NCI-H345 treated with DMSO at 0.1 percent for 48 hours (cell line): ENCODE measurements at regions not wholly inside any gene's neighbourhood (a gene's known extent, or its start where the extent isn't known, plus 50 kb on each side); places are given as distances from the start of the nearest gene placed in this dataset.
"Not testable (repeated sequence)": the region's sequence is repeated elsewhere in the genome, so short reads cannot be mapped to it uniquely, and the experiment has no call there.

Experiments
- DNase-seq: peaks from one replicate; lab custom pipeline; 2025; ENCODE audit not compliant: unreplicated experiment; lab: John Stamatoyannopoulos, UW

DNA sequence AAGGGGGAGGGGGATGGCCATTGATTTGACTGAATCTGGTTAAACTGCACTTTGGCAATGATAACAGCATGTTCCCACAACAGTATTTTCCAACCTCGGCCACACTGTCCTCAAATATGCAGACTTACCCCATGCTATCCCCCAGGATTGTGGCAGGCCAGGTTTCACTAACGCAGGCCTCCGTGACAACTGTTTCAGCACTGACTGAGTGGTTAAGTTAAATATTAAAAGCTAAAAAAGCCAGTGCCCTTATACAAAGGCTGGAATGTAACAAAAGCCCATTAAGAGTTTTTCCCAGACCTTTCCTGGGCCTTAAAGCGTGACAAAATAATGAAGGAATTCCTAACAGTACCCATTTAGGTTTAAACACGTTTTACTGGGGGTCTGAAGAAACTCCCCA lies 202.9 kb downstream of the USP25 start:
- no peak for DNase-seq

DNA sequence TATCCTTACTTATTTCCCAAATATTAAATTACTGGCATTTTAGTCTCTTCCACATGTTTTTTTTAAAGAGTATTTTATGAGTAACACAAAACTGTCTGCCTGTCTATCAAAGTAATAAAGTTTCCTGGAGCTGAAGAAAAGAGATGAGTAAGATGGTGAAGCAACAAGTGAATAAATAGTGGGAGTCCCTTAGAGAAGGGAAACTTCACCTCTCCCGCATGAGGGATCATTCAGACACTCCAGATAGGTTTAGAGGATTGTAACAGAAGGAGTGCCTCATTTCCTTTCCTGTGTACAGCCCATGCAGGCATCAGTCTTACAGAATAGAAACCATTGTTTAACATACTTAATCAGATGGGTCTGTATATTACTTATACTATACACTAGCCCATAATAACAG lies 205.7 kb downstream of the USP25 start:
- no peak for DNase-seq

DNA sequence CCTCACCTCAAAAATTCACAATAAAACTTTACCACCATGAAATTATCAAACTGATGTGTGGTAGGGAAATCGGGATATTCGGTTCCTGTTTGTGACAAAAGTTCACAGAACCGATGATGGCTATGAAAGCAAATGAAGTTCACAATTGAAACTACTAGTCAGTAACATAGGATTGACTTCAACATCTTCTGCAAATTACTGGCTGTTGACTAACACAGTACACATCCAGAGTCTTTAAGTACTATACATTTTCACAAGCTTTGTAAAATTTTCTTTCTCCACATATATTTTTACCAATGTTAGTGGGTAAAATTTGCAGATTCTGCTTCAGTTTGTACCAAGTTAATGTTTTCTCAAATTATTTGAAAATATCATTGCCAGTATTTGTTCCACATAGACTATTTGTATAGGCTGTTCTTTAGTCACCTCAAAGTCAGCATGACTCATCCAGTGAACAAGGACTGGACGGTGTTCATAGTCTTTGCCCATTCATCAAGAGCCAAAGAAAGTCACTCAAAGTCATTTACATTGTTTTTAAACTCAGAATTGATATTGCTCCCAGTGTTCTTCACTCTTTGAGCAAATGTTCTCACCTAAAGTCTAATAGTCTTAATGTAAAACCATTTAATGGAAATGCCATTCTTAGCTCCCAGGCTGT lies 213.4 kb downstream of the USP25 start:
- no peak for DNase-seq

DNA sequence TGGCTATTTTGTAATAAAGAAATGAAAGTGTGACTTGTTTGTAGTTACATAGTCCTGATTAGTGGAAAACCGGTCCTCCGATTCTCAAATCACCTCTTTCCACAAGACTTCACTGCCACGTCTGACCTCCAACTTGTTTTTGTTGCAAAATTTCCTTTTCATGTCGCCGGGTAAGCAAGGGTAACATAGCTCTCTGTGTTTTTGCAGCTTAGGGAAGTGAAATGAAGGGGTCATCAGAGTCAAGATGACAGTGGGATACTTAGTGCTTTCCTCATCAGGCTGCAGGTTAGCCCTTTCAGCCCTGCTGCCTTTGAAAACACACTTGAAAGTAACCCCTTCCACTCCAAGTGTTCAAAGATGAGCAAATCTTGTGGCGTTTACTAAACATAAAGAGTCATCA lies 217.9 kb downstream of the USP25 start:
- no peak for DNase-seq

DNA sequence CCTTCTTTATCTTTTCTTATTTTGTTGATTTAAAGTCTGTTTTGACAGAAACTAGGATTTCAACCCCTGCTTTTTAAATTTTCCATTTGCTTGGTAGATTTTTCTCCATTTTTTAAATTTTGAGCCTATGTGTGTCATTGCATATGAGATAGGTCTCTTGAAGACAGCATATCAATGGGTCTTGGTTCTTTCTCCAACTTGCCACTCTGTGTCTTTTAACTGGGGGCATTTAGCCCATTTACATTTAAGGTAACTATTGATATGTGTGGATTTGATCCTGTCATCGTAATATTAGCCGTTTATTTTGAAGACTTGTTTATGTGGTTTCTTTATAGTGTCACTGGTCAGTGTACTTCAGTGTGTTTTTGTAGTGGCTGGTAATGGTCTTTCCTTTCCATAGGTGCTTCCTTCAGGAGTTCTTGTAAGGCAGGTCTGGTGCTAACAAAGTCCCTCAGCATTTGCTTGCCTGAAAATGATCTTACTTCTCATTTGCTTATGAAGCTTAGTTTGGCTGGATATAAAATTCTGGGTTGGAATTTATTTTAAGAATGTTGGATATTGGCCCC lies 223.9 kb downstream of the USP25 start:
- no peak for DNase-seq

DNA sequence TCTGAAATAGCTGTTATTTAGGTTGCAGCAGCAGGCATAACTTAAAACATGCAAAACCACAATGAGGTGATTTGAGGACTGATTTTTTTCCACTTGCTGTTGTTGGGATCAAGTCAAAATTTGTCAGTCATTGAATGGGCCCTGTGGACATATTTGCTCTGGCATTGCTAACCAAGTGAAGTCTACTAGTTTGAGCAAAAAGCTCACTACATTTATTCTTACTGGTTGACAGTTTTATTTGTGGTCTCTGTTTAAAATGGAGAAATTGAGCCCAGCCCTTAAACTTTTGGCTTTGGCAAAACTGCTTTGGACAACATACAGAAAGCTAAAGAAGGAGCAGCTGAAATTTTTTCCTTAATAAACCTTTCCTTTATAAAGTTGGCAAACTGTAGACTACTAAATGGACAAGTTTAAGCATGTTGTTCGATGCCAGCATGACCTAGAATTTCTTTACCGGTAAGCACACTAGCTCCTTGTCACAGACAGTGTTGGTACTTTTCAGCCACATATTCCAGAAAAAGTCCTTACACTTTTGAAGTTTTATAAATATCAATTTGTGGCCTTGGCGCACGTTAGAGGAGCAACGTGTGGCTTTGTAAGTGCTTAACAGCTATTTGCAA lies 234.6 kb downstream of the USP25 start:
- no peak for DNase-seq

DNA sequence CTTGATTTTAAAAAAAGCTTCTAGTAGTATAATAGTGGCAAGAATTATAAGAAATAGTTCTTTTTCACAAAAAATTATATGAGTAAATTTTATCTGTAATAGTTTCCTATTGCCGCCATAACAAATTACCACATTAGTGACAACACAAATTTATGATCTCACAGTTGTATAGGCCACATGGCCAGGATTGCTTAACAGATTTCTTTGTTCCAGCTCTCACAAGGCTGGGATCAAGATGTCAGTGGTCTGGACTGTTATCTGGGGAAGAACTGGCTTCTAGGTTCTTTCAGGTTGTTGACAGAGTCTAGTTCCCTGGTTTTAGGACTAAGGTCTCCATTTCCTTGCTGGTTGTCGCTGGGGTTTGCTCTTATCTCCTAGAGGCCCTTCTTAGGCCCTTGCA lies 236.4 kb downstream of the USP25 start:
- no peak for DNase-seq

DNA sequence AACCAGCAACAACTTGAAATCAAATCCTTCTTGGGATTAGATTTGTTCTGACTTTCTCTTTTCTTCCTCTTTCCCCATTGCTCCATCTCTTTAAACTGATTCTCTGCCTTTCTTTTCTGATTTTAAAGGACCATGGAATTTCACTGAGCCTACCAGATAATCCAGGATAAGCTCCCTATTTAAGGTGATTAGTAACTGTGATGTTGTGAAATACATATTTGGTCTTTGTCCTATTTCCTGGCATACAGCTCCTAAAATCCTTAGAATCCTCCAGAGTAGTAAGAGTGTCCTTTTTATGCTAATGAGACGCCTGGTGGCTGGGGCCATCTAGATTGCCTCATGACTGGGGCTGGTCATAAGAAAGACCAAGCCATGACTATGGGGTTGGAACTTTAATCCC lies 236.9 kb downstream of the USP25 start:
- DNase-seq = no peak

DNA sequence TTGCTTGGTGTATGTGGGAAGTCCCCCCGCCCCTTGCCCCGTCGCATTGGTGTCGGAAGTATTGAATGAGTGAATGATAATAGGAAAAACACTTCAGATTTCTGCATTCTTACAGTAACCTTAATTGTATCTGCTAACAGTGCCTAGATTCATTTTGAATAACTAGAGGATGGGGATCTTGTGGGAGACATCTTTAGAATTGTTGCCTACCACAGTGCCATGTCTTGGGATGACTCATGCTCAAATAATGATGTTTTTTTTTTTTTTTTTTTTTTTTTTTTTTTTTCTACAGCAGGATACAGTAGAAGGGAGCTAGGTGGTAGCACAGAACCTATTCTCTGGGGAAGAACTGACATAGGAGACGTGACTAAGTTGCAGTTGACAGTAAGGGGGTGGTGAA lies 237.9 kb downstream of the USP25 start:
- no peak for DNase-seq

DNA sequence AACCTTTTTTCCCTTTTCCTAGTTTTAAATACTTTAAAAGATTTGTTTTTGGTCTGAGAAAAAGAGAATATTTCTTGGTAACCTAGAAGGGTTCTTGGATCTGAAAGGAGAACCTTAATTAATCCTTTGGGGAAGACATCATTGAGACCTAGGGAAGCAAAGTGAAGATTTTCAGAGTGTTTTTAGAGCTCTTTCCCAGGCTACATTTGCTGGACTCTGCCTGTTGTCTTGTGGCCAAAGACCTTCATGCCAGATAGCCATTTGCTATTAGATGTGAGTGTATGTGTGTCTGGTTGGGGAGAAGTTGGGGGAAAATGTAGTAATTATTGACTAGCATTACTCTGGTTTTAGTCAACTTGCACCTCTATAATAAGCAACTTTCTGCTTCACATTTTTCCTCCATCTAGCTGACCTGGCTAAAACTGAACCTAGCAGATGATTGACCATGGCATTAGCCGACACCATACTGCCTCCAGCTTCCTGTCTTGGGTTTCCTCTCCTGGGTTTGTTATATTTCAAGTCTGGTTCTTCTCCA lies 239.1 kb downstream of the USP25 start:
- DNase-seq = no peak

DNA sequence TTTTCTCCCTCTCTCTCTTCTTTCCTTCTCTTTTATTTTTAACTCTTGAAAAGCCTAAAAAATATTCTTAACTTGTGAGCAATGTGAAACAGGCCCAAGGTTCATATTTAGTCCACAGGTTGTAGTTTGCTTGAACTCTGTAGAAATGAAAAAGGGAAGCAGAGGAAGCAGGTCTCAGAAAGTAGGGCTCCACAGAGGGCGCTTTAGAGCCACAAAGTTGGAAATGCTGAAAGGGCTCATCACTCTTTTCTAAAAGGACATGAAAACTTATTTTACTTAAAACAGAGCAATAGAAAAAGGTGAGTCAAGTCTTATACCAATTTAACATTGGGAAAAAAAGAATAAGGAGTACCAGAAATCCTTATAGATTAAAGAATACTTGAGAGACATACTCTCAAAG lies 247.0 kb downstream of the USP25 start:
- DNase-seq = no peak

DNA sequence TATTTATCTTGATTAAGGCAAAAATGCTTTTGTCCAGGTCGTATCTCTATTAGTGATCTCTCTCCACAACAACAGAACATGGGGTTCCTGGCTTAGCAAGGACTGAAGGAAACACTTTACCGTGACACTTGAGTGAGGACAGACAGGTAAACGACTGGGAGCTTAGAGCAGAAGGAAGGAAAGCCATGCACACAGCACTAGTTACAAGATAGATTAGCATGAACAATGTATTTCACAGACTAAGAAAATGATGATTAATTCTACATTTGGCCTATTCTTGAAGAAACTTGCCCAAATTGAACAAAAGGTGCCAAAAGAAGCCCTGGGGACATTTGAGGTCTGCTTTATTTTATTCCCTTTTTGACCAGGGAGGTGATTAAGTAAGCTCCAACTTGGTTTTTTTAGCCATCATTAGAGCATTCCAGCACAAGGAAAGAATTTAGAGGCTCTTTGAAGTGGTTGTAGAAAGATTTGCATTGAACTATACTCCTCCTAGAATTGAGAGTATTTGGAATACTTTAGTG lies 248.5 kb downstream of the USP25 start:
- DNase-seq = no peak

DNA sequence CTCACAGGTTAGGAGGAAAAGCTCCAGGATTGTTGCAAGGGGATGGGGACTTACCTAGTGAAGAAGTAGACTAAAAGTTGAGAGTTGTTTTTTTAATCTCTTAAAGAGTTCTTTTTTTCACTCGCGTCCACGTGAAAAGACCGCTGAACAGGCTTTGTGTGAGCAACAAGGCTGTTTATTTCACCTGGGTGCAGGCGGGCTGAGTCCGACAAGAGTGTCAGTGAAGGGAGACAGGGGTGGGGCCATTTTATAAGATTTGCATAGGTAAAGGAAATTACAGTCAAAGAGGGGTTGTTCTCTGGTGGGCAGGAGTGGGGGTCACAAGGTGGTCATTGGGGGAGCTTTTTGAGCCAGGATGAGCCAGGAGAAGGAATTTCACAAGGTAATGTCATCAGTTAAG lies 249.7 kb downstream of the USP25 start:
- not testable (repeated sequence) for DNase-seq

DNA sequence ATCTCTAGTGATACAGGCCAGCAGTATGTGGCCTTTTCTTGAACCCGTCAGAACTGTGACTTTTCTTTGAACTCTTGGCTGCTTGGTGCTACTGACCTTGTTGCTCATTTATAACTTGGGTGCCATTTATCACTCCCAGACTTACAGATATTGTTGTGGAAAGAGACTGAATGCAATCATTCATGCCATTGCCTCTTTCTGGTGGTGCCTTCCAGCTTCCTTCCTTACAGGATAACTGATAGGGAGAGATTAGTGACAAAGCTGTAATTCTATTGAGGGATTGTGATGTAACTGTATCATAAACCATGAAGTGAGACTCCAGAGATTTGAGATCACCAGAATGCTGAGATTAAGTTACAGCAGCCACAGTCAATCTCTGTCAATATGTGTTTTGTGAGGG lies 256.5 kb downstream of the USP25 start:
- DNase-seq = no peak

DNA sequence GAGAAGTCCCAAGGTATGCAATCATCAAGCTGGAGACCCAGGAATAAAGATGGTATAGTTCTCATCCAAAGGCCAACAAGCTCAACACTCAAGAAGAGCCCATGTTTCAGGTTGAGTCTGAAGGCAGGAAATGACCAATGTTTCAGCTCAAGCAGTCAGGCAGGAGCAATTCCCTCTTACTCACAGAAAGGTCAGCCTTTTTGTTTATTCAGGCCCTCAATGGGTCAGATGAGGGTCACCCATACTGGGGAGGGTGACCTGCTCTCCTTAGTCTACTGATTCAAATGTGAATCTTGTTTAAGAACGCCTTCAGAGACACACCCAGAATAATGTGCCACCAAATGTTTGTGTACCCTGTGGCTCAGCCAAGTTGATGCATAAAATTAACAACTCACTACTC lies 262.4 kb downstream of the USP25 start:
- DNase-seq = no peak

DNA sequence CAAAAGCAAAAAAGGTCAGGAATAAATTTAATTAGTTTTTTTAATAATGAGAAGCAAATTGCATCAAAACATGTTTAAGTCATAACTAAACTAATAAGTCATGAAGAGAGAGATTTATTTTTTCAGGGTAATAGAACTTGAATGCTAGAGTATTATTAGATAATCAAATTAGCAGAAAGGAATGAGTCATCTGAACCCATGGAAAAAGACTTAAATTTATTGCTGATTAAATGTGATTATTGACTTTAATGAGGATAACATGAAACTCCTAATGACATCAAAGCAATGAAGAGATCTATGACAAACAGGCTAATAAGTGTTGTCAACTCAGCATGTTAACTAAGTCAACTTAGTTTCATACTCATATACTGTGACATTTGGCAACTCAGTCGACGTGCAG lies 264.2 kb downstream of the USP25 start:
- DNase-seq = no peak

DNA sequence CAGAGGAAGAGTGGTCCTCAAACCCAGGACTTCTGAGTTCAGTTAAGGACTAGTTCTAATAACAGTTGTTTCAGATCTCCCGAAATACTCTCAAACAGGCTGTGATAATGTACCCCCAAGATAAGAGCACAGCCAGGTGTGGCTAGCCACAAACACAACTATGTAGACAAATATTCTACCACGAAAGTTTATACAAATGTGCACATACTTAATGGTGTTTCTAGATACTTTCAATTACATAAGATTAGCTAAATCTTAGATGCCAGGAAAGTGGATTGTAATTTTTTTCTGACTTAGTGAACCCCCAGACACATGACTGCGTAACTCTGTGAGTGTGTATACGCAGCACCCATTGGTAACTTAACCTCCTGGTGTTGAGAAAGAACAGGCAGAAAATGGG lies 270.0 kb downstream of the USP25 start:
- no peak for DNase-seq

DNA sequence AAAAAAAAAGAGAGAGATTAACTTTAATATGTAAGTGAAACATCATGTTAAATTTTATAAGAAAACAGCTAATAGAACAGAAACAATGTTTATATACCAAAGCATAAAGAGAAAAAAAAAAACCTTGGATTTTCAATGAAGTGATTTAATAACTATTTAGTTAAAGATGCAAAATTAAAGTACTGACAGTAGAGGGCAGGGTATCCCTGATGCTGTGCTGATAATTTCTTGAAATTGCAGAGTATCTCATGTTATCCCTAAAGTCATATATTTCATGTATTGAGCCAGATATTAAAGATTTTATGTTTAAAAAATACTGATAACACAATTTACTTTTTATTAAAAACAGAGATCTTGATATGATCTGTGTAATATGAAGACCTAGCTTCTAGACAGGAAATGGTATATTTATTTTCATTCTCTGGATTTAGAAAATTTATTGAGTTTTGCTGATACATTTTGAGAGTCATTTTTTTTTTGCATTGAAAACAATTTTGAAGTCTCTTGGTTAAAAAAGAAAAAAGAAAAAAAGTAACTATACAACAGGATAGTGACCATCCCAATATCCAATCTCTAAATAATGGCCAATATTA lies 273.2 kb downstream of the USP25 start:
- DNase-seq = no peak

DNA sequence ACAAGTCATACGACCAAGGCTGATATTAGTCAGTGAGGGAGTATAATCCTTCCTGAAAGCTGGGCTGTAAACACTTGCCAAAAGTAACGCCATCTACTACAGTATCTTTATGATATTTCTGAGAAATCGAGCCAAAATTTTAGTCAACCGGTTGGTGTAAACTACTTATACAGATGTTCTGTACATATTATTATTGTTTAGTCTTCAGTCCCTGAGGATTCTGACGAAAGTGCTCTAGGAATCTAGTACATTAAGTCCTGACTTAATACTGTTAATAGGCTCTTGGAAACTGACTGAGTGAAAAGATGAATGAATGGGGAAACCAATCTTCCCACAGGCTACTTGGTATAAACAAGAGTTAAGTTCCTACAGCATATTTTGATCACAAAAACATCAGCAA lies 274.3 kb downstream of the USP25 start:
- DNase-seq = no peak

DNA sequence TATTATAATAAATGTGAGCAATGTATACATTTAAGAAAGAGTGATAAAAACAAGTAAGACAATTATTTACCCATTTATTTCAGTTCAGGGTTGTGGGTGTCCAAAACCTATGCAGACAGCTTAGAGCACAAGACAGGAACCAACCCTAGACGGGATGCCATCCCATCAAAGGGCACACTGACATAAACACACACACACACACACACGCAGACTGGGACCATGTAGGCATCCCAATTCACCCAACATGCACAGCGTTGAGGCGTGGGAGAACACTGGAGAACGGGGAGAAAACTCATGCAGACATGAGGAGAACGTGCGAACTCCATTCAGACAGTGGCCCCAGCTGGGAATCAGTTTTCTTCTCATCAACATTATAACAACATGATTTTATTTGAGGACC lies 274.7 kb downstream of the USP25 start:
- no peak for DNase-seq

DNA sequence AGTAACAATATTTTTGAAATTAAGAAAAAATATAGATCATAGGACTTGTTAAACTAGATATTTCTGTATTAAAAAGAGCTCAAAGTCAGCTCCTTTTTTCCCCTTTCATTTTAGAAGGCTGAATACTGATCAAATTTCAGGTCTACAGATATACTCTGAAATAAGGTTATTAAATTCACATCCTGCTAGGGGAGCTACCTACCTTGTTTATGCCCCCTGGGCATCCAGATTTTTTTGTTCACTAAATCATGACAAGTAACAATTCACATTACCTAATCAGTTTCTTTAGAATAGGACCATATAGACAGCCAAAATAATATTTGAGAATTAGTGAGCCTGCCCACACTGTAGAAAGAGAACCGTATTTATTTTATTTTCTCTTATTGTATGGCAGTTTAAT lies 276.2 kb downstream of the USP25 start:
- DNase-seq = no peak

DNA sequence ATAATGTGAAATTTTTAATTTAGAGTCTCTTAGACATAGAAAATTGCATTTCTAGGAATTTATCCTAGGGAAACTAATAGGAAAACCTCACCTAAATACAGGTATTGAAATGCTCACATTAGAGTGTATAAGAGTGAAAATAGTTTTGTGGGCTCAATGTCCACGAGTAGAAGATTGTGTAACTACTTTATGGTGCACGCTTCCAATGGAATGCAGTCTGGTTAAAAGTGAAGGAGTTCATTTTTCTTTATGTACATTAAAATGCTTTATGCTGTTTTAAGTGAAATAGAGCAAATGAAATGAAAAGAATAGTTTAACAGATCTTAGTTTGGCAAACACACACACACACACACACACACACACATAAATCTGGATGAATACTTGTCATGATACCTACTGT lies 278.2 kb downstream of the USP25 start:
- DNase-seq = no peak
